ENCODE measurements at regions not wholly inside any gene's neighbourhood (a gene's known extent, or its start where the extent isn't known, plus 50 kb on each side); places are given as distances from the start of the nearest gene placed in this dataset.

- Histone ChIP-seq H3K27me3 (ENCODE audit: control insufficient read depth, insufficient read depth, low read length) (peaks cover 3% of the 10 kb centered on the region), H3K4me3 (ENCODE audit: low read length) (no peak overlapping the region), H3K4me1 (ENCODE audit: control insufficient read depth, insufficient read depth, low read length) (no peaks in the 10 kb centered on the region), H3K36me3 (ENCODE audit: control insufficient read depth, insufficient read depth, low read length) (no peaks in the 10 kb centered on the region), H3K9ac (ENCODE audit: low read length) (no peak overlapping the region), H3K27ac (ENCODE audit: low read depth, low read length) (no peak overlapping the region)
Observed at GRCh38 chr2:239663364-239663924, 262.6 kb upstream of the HDAC4 start.

DNA sequence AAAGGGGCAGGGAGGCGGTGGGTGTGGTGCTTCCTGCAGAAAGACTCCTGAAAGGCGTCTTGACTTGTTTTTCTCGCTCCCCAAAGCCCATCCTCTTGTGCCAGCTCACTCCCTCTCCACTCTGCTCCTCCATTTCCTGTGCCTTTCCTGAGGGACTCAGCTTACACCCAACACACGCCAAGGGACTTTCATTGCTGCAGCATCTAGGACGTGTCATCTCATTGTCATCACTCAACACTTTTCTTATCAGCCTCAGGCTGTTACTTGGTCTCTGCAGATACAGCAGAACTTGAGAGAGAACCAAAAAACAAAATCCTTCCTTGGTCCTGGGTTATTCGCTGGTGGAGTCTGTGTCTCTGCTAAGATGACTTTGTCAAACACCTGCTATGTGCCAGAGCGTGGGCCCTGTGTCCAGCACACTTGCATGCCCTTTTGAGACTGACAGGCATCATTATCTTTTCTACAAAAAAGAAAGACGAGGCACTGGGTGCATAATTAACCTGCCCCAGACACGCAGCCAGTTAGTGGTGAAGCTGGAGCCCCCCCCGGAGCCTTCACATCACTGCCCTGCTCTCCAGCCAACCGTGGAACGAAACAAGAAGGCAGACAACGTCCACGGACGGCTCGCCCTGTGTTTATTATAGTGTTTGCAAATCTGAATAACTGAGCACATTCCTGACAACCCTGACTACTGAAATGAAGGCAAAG lies 261.7 kb upstream of the HDAC4 start:
- H3K9ac ChIP-seq (ENCODE audit: low read length) = no peak overlapping the region
- no peak overlapping the region for H3K27ac ChIP-seq (ENCODE audit: low read depth, low read length)
- no peaks in the 10 kb centered on the region for H3K36me3 ChIP-seq (ENCODE audit: control insufficient read depth, insufficient read depth, low read length)
- no peak overlapping the region for H3K4me3 ChIP-seq (ENCODE audit: low read length)
- peaks cover 3% of the 10 kb centered on the region for H3K27me3 ChIP-seq (ENCODE audit: control insufficient read depth, insufficient read depth, low read length)
- H3K4me1 ChIP-seq (ENCODE audit: control insufficient read depth, insufficient read depth, low read length) = no peaks in the 10 kb centered on the region

DNA sequence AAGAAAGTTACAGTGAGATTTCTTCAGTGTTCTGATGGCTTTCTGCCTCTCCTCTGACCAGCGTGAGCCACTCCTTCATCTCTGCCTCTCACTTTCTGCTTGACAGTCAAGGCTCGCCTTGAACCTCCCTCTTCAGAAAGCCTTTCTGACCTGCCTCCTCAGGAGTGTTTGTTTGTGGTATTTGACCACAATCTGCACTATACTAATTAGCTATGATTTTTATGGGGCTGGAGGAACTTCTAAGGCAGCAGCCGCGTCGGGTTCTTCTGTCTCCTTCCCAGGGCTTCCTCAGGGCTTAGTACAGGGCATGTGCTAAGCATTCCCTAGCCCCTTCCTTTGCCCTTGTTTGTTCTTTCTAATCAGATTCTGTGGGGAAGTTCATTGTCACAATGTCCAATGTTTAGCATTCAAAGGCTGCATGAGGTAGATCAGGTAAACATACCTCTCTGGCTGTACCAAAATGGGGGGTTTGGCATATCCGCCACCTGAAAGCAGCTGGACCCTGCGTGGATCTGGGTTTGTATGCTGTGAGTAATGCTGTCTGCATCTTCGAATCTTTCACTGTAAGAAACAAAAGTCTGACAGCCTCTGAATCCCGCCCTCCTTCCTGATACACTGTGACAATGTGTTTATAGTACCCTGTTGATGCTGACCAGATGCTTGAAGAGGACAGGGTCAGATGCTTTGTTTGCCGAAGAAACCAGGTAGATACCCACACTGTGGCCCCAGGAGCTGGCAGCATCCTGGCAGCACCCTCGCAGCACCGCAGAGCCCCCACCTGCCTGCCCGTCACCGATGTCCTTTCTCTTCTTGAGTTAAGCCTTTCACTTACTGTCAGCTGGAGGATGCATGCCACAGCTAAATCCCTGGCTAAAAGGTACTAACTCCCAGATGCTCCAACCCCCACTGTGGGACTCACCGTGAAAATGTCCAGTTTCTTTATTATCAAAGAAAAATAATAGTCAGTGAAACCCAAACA lies 260.8 kb upstream of the HDAC4 start:
- Histone ChIP-seq H3K36me3 (ENCODE audit: control insufficient read depth, insufficient read depth, low read length) (no peaks in the 10 kb centered on the region), H3K27ac (ENCODE audit: low read depth, low read length) (no peak overlapping the region), H3K9ac (ENCODE audit: low read length) (no peak overlapping the region), H3K4me3 (ENCODE audit: low read length) (no peak overlapping the region), H3K27me3 (ENCODE audit: control insufficient read depth, insufficient read depth, low read length) (peaks cover 3% of the 10 kb centered on the region), H3K4me1 (ENCODE audit: control insufficient read depth, insufficient read depth, low read length) (no peaks in the 10 kb centered on the region)

GRCh38 chr2:239660390-239661230 lies 259.8 kb upstream of the HDAC4 start:
- Histone ChIP-seq H3K9ac (ENCODE audit: low read length) (no peak overlapping the region), H3K4me1 (ENCODE audit: control insufficient read depth, insufficient read depth, low read length) (no peaks in the 10 kb centered on the region), H3K27me3 (ENCODE audit: control insufficient read depth, insufficient read depth, low read length) (peaks cover 3% of the 10 kb centered on the region), H3K36me3 (ENCODE audit: control insufficient read depth, insufficient read depth, low read length) (no peaks in the 10 kb centered on the region), H3K27ac (ENCODE audit: low read depth, low read length) (no peak overlapping the region), H3K4me3 (ENCODE audit: low read length) (no peak overlapping the region)

DNA sequence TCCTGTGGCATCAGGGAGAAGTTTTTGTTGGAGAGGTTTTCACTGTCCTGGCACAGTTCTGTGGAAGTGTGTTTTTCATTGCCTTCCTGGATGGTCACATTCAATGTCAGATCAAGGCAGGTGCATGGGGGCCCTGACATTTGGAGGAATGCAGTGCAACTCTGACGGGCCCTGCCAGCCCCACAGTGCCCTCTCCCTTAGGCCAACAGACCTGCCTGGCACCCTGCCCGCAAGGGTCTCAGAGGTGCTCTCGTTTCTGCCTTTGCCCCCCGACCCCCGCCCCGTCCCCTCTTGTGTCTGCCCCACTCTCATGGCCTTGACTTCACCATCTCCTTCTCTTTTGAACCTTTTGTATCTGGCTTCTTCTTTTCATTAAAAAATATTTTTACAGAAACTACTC lies 257.2 kb upstream of the HDAC4 start:
- no peaks in the 10 kb centered on the region for H3K4me1 ChIP-seq (ENCODE audit: control insufficient read depth, insufficient read depth, low read length)
- no peak overlapping the region for H3K4me3 ChIP-seq (ENCODE audit: low read length)
- no peaks in the 10 kb centered on the region for H3K36me3 ChIP-seq (ENCODE audit: control insufficient read depth, insufficient read depth, low read length)
- peaks cover under 1% of the 10 kb centered on the region for H3K27me3 ChIP-seq (ENCODE audit: control insufficient read depth, insufficient read depth, low read length)
- H3K27ac ChIP-seq (ENCODE audit: low read depth, low read length) = no peak overlapping the region
- no peak overlapping the region for H3K9ac ChIP-seq (ENCODE audit: low read length)

- H3K4me3 ChIP-seq (ENCODE audit: low read length) = no peak overlapping the region
- H3K36me3 ChIP-seq (ENCODE audit: control insufficient read depth, insufficient read depth, low read length) = no peaks in the 10 kb centered on the region
- no peaks in the 10 kb centered on the region for H3K27me3 ChIP-seq (ENCODE audit: control insufficient read depth, insufficient read depth, low read length)
- no peaks in the 10 kb centered on the region for H3K4me1 ChIP-seq (ENCODE audit: control insufficient read depth, insufficient read depth, low read length)
- no peak overlapping the region for H3K27ac ChIP-seq (ENCODE audit: low read depth, low read length)
- H3K9ac ChIP-seq (ENCODE audit: low read length) = no peak overlapping the region
Observed at GRCh38 chr2:239657236-239657635, 256.4 kb upstream of the HDAC4 start.

- Histone ChIP-seq H3K4me1 (ENCODE audit: control insufficient read depth, insufficient read depth, low read length) (no peaks in the 10 kb centered on the region), H3K36me3 (ENCODE audit: control insufficient read depth, insufficient read depth, low read length) (no peaks in the 10 kb centered on the region), H3K27me3 (ENCODE audit: control insufficient read depth, insufficient read depth, low read length) (no peaks in the 10 kb centered on the region), H3K4me3 (ENCODE audit: low read length) (no peak overlapping the region), H3K9ac (ENCODE audit: low read length) (no peak overlapping the region), H3K27ac (ENCODE audit: low read depth, low read length) (no peak overlapping the region)
Observed at GRCh38 chr2:239654266-239654665, 253.4 kb upstream of the HDAC4 start.

- Histone ChIP-seq H3K4me3 (ENCODE audit: low read length) (no peak overlapping the region), H3K36me3 (ENCODE audit: control insufficient read depth, insufficient read depth, low read length) (no peaks in the 10 kb centered on the region), H3K27ac (ENCODE audit: low read depth, low read length) (no peak overlapping the region), H3K4me1 (ENCODE audit: control insufficient read depth, insufficient read depth, low read length) (no peaks in the 10 kb centered on the region), H3K9ac (ENCODE audit: low read length) (no peak overlapping the region), H3K27me3 (ENCODE audit: control insufficient read depth, insufficient read depth, low read length) (no peaks in the 10 kb centered on the region)
Observed at GRCh38 chr2:239651859-239652258, 251.0 kb upstream of the HDAC4 start.

DNA sequence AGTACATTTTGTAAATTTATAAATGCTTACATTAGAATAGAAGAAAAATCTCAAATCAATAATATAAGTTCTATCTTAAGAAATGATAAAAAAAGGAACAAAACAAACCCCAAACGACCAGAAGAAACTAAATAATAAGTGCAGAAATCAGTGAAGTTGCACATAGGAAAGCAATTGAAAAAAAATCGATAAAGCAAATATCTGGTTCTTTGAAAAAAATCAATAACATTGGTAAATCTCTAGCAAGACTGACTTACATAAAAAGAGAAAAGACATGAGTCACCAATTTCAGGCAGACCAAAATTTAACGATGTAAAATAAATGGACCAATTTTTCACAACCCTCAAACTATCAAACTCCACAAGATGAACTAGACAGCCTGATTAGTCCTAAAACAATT lies 249.9 kb upstream of the HDAC4 start:
- H3K4me3 ChIP-seq (ENCODE audit: low read length) = no peak overlapping the region
- no peak overlapping the region for H3K27ac ChIP-seq (ENCODE audit: low read depth, low read length)
- no peak overlapping the region for H3K9ac ChIP-seq (ENCODE audit: low read length)
- no peaks in the 10 kb centered on the region for H3K27me3 ChIP-seq (ENCODE audit: control insufficient read depth, insufficient read depth, low read length)
- no peaks in the 10 kb centered on the region for H3K4me1 ChIP-seq (ENCODE audit: control insufficient read depth, insufficient read depth, low read length)
- no peaks in the 10 kb centered on the region for H3K36me3 ChIP-seq (ENCODE audit: control insufficient read depth, insufficient read depth, low read length)

- H3K9ac ChIP-seq (ENCODE audit: low read length) = no peak overlapping the region
- no peaks in the 10 kb centered on the region for H3K4me1 ChIP-seq (ENCODE audit: control insufficient read depth, insufficient read depth, low read length)
- no peaks in the 10 kb centered on the region for H3K27me3 ChIP-seq (ENCODE audit: control insufficient read depth, insufficient read depth, low read length)
- H3K27ac ChIP-seq (ENCODE audit: low read depth, low read length) = no peak overlapping the region
- H3K36me3 ChIP-seq (ENCODE audit: control insufficient read depth, insufficient read depth, low read length) = no peaks in the 10 kb centered on the region
- H3K4me3 ChIP-seq (ENCODE audit: low read length) = no peak overlapping the region
Observed at GRCh38 chr2:239649309-239649708, 248.5 kb upstream of the HDAC4 start.

GRCh38 chr2:239648607-239649006 lies 247.8 kb upstream of the HDAC4 start:
- H3K4me3 ChIP-seq (ENCODE audit: low read length) = no peak overlapping the region
- no peak overlapping the region for H3K27ac ChIP-seq (ENCODE audit: low read depth, low read length)
- no peaks in the 10 kb centered on the region for H3K4me1 ChIP-seq (ENCODE audit: control insufficient read depth, insufficient read depth, low read length)
- H3K9ac ChIP-seq (ENCODE audit: low read length) = no peak overlapping the region
- H3K36me3 ChIP-seq (ENCODE audit: control insufficient read depth, insufficient read depth, low read length) = no peaks in the 10 kb centered on the region
- no peaks in the 10 kb centered on the region for H3K27me3 ChIP-seq (ENCODE audit: control insufficient read depth, insufficient read depth, low read length)

All from rectal smooth muscle tissue (tissue), 1 donor.